ENCODE measurements at regions not wholly inside any gene's neighbourhood (a gene's known extent, or its start where the extent isn't known, plus 50 kb on each side); places are given as distances from the start of the nearest gene placed in this dataset.
"Not testable (repeated sequence)": the region's sequence is repeated elsewhere in the genome, so short reads cannot be mapped to it uniquely, and the experiment has no call there.

- no peaks in the 10 kb centered on the region for H3K27me3 ChIP-seq
- no peaks in the 10 kb centered on the region for H3K4me1 ChIP-seq
- H3K36me3 ChIP-seq: no peaks in the 10 kb centered on the region
- H3K4me3 ChIP-seq: no peak overlapping the region
- peaks cover 86% of the 10 kb centered on the region for H3K9me3 ChIP-seq
- TF ChIP-seq Cebpa-rat (IDR thresholded peaks at IDR 0.05): no peak
- H3K4me2 ChIP-seq: no peak overlapping the region
- H4K20me1 ChIP-seq: no peaks in the 10 kb centered on the region
- no peak overlapping the region for H3K27ac ChIP-seq
- no peak overlapping the region for H3K9ac ChIP-seq
These were observed 1119.8 kb downstream of the RPIA start for GRCh38 chr2:89811295-89811694.

DNA sequence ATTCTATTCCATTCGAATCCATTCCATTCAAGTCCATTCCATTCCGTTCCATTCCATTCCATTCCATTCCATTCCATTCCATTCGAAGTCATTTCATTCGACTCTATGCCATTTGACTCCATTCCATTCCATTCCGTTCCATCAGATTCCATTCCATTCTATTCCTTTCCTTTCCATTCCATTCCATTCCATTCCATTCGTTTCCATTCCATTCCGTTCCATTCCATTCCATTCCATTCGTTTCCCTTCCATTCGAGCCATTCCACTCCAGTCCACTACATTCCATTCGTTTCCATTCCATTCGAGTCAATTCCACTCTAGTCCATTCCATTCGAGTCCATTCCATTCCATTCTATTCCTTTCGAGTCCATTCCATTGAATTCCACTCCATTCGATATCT is 1120.4 kb downstream of the RPIA start:
- H3K4me1 ChIP-seq, H3K27ac ChIP-seq, H3K4me3 ChIP-seq, H3K27me3 ChIP-seq, H3K9ac ChIP-seq, H4K20me1 ChIP-seq, H3K36me3 ChIP-seq, H3K4me2 ChIP-seq: not testable (repeated sequence)
- peaks cover 80% of the 10 kb centered on the region for H3K9me3 ChIP-seq

DNA sequence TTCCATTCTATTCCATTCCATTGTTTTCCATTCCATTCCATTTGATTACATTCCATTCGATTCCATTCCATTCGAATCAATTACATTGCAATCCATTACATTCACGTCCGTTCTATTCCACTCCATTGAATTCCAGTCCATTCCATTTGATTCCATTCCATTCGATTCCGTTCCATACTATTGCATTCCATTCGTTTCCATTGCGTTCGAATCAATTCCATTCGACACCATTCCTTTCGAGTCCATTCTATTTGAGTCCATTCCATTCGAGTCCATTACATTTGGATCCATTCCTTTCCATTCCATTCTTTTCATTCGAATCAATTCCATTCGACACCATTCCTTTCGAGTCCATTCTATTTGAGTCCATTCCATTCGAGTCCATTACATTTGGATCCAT is 1122.9 kb downstream of the RPIA start:
- peaks cover 62% of the 10 kb centered on the region for H3K9me3 ChIP-seq

GRCh38 chr2:89818873-89819272 is 1127.4 kb downstream of the RPIA start:
- H3K27me3 ChIP-seq: no peaks in the 10 kb centered on the region
- H4K20me1 ChIP-seq: no peaks in the 10 kb centered on the region
- no peak for TF ChIP-seq Cebpa-rat (IDR thresholded peaks at IDR 0.05)
- no peak overlapping the region for H3K9ac ChIP-seq
- H3K4me3 ChIP-seq: no peak overlapping the region
- no peak overlapping the region for H3K27ac ChIP-seq
- no peak overlapping the region for H3K4me2 ChIP-seq
- no peaks in the 10 kb centered on the region for H3K36me3 ChIP-seq
- H3K9me3 ChIP-seq: peaks cover 18% of the 10 kb centered on the region
- no peaks in the 10 kb centered on the region for H3K4me1 ChIP-seq

More for the DNA sequence above, 1122.9 kb downstream of the RPIA start:
- not testable (repeated sequence) for H3K4me3 ChIP-seq, H3K4me2 ChIP-seq, H3K27me3 ChIP-seq, H3K36me3 ChIP-seq, H3K4me1 ChIP-seq, H4K20me1 ChIP-seq, H3K27ac ChIP-seq, H3K9ac ChIP-seq

DNA sequence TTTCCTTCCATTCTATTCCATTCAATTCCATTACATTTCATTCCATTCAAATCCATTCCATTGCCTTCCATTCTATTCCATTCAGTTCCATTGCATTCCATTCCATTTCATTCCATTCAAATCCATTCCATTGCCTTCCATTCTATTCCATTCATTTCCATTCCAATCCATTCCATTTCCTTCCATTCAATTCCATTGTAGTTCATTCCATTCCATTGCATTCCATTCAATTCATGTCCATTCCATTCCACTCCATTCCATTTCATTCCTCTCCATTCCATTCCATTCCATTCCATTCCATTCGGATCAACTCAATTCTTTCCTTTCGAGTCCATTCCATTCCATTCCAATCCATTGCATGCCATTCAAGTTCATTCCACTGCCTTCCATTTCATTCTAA is 1128.3 kb downstream of the RPIA start:
- H3K4me1 ChIP-seq: no peaks in the 10 kb centered on the region
- no peaks in the 10 kb centered on the region for H3K27me3 ChIP-seq
- H4K20me1 ChIP-seq: no peaks in the 10 kb centered on the region
- H3K36me3 ChIP-seq: no peaks in the 10 kb centered on the region
- H3K9ac ChIP-seq: no peak overlapping the region
- H3K9me3 ChIP-seq: peaks cover 8% of the 10 kb centered on the region
- H3K4me2 ChIP-seq: no peak overlapping the region
- no peak overlapping the region for H3K4me3 ChIP-seq
- TF ChIP-seq Cebpa-rat (IDR thresholded peaks at IDR 0.05): no peak
- H3K27ac ChIP-seq: no peak overlapping the region

GRCh38 chr2:89820248-89820647 is 1128.8 kb downstream of the RPIA start:
- H3K9ac ChIP-seq: no peak overlapping the region
- no peak overlapping the region for H3K4me2 ChIP-seq
- no peak for TF ChIP-seq Cebpa-rat (IDR thresholded peaks at IDR 0.05)
- no peaks in the 10 kb centered on the region for H3K4me1 ChIP-seq
- H3K9me3 ChIP-seq: peaks cover 4% of the 10 kb centered on the region; the same call in 1 of the 2 replicates
- no peak overlapping the region for H3K4me3 ChIP-seq
- H3K36me3 ChIP-seq: no peaks in the 10 kb centered on the region
- no peaks in the 10 kb centered on the region for H4K20me1 ChIP-seq
- no peak overlapping the region for H3K27ac ChIP-seq
- no peaks in the 10 kb centered on the region for H3K27me3 ChIP-seq

GRCh38 chr2:89821455-89821945 is 1130.0 kb downstream of the RPIA start:
- H3K9ac ChIP-seq: no peak overlapping the region
- no peaks in the 10 kb centered on the region for H4K20me1 ChIP-seq
- no peaks in the 10 kb centered on the region for H3K27me3 ChIP-seq
- no peak overlapping the region for H3K4me3 ChIP-seq
- no peaks in the 10 kb centered on the region for H3K36me3 ChIP-seq
- no peaks in the 10 kb centered on the region for H3K4me1 ChIP-seq
- TF ChIP-seq Cebpa-rat (IDR thresholded peaks at IDR 0.05): no peak
- no peak overlapping the region for H3K4me2 ChIP-seq
- no peaks in the 10 kb centered on the region for H3K9me3 ChIP-seq
- no peak overlapping the region for H3K27ac ChIP-seq

DNA sequence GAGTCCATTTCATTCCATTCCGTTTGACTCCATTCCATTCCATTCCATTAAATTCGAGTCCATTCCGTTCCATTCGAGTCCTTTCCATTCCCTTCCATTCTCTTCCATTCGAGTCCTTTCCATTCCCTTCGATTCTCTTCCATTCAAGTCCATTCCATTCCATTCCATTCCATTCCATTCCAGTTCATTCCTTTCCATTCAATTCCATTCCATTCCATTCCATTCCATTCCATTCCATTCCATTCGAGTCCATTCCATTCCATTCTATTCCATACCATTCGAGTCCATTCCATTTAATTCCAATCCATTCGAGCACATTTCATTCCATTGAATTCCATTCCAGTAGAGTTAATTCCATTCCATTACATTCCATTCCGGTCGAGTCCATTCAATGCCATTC is 1130.9 kb downstream of the RPIA start:
- not testable (repeated sequence) for H3K9ac ChIP-seq, H3K9me3 ChIP-seq, H4K20me1 ChIP-seq, H3K36me3 ChIP-seq, H3K4me3 ChIP-seq, H3K27me3 ChIP-seq, H3K4me2 ChIP-seq, H3K27ac ChIP-seq, H3K4me1 ChIP-seq

- no peak overlapping the region for H3K4me2 ChIP-seq
- H4K20me1 ChIP-seq: no peaks in the 10 kb centered on the region
- no peak overlapping the region for H3K27ac ChIP-seq
- no peak for TF ChIP-seq Cebpa-rat (IDR thresholded peaks at IDR 0.05)
- H3K9ac ChIP-seq: no peak overlapping the region
- no peak overlapping the region for H3K4me3 ChIP-seq
- H3K4me1 ChIP-seq: no peaks in the 10 kb centered on the region
- no peaks in the 10 kb centered on the region for H3K36me3 ChIP-seq
- no peaks in the 10 kb centered on the region for H3K27me3 ChIP-seq
- H3K9me3 ChIP-seq: no peaks in the 10 kb centered on the region
These were observed 1132.1 kb downstream of the RPIA start for GRCh38 chr2:89823556-89823955.

DNA sequence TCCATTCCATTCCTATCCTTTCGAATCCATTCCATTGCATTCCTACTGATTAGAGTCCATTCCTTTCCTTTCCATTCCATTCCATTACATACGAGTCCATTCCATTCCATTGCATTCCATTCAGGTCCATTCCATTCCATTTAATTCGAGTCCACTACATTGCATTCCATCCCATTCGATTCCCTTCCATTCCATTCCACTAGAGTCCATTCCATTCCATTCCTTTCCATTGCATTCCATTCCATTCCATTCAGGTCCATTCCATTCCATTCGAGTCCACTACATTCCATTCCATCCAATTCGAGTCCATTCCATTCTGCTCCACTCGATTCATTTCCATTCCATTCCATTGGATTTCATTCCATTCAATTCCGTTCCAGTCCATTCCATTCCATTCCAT is 1133.6 kb downstream of the RPIA start:
- no peak for TF ChIP-seq Cebpa-rat (IDR thresholded peaks at IDR 0.05)
- Histone ChIP-seq H3K4me1 (no peaks in the 10 kb centered on the region), H3K4me2 (no peak overlapping the region), H3K9ac (no peak overlapping the region), H3K27me3 (no peaks in the 10 kb centered on the region), H4K20me1 (no peaks in the 10 kb centered on the region), H3K4me3 (no peak overlapping the region), H3K36me3 (no peaks in the 10 kb centered on the region), H3K9me3 (no peaks in the 10 kb centered on the region), H3K27ac (no peak overlapping the region)

- H4K20me1 ChIP-seq, H3K9me3 ChIP-seq, H3K4me3 ChIP-seq, H3K27me3 ChIP-seq, H3K4me2 ChIP-seq, H3K4me1 ChIP-seq, H3K9ac ChIP-seq, H3K27ac ChIP-seq, H3K36me3 ChIP-seq: not testable (repeated sequence)
These were observed 1135.3 kb downstream of the RPIA start for GRCh38 chr2:89826741-89827140.

- H3K27me3 ChIP-seq, H3K36me3 ChIP-seq, H4K20me1 ChIP-seq, H3K4me1 ChIP-seq, H3K4me3 ChIP-seq, H3K9ac ChIP-seq, H3K4me2 ChIP-seq, H3K9me3 ChIP-seq, H3K27ac ChIP-seq: not testable (repeated sequence)
These were observed 1136.4 kb downstream of the RPIA start for GRCh38 chr2:89827829-89828228.

- not testable (repeated sequence) for H4K20me1 ChIP-seq, H3K9me3 ChIP-seq, H3K4me1 ChIP-seq, H3K27me3 ChIP-seq, H3K36me3 ChIP-seq, H3K4me3 ChIP-seq, H3K4me2 ChIP-seq, H3K27ac ChIP-seq, H3K9ac ChIP-seq
These were observed 1136.9 kb downstream of the RPIA start for GRCh38 chr2:89828416-89828815.

DNA sequence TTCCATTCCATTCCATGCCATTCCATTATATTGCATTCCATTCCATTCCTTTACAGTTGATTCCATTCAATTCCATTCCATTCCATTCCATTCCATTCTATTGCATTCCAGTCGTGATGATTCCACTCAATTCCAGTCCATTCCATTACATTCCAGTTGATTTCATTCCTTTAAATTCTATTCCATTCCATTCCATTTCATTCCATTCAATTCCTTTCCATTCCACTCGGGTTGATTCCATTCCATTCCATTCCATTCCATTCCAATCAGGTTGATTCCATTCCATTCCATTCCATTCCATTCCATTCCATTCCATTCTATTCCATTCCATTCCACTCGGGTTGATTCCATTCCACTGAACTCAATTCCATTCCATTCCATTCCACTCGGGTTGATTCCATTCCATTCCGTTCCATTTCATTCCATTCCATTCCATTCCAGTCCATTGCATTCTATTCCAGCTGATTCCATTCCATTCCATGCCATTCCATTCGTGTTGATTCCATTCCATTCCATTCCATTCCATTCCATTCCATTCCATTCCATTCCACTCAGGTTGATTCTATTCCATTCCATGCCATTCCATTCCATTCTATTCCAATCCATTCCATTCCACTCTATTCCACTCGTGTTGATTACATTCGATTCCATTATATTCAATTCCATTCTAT is 1137.6 kb downstream of the RPIA start:
- not testable (repeated sequence) for H3K36me3 ChIP-seq, H3K4me2 ChIP-seq, H4K20me1 ChIP-seq, H3K27ac ChIP-seq, H3K9me3 ChIP-seq, H3K9ac ChIP-seq, H3K4me3 ChIP-seq, H3K27me3 ChIP-seq, H3K4me1 ChIP-seq

Data from BLaER1 (cell line).